ENCODE measurements at regions not wholly inside any gene's neighbourhood (a gene's known extent, or its start where the extent isn't known, plus 50 kb on each side); places are given as distances from the start of the nearest gene placed in this dataset.

- H3K27me3 ChIP-seq (ENCODE audit: low read length) = no peaks in the 10 kb centered on the region
- no peak overlapping the region for H3K27ac ChIP-seq (ENCODE audit: low read depth, low read length)
- TF ChIP-seq EZH2phosphoT487 (conservative IDR thresholded peaks at IDR 0.05; ENCODE audit: low read length) = no peak
- TF ChIP-seq, protein P1, sequence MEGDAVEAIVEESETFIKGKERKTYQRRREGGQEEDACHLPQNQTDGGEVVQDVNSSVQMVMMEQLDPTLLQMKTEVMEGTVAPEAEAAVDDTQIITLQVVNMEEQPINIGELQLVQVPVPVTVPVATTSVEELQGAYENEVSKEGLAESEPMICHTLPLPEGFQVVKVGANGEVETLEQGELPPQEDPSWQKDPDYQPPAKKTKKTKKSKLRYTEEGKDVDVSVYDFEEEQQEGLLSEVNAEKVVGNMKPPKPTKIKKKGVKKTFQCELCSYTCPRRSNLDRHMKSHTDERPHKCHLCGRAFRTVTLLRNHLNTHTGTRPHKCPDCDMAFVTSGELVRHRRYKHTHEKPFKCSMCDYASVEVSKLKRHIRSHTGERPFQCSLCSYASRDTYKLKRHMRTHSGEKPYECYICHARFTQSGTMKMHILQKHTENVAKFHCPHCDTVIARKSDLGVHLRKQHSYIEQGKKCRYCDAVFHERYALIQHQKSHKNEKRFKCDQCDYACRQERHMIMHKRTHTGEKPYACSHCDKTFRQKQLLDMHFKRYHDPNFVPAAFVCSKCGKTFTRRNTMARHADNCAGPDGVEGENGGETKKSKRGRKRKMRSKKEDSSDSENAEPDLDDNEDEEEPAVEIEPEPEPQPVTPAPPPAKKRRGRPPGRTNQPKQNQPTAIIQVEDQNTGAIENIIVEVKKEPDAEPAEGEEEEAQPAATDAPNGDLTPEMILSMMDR (IDR thresholded peaks at IDR 0.05; ENCODE audit: insufficient read depth, low read length, poor library complexity, severe bottlenecking) = no peak
- H3K79me2 ChIP-seq (ENCODE audit: insufficient read depth, low read length) = no peaks in the 10 kb centered on the region
- H3K36me3 ChIP-seq (ENCODE audit: low read length) = no peaks in the 10 kb centered on the region
- H3K9ac ChIP-seq (ENCODE audit: low read length) = no peak overlapping the region
- no peaks in the 10 kb centered on the region for H3F3A ChIP-seq (ENCODE audit: insufficient read depth)
- no peak overlapping the region for H3K4me3 ChIP-seq (ENCODE audit: insufficient read depth, low read length, poor library complexity, severe bottlenecking)
- H4K20me1 ChIP-seq (ENCODE audit: low read depth, low read length) = no peaks in the 10 kb centered on the region
- no peak overlapping the region for H2AFZ ChIP-seq (ENCODE audit: low read depth, low read length, severe bottlenecking)
- H3K9me2 ChIP-seq (replicated peaks; ENCODE audit: insufficient read depth, low read length) = no peaks in the 10 kb centered on the region
- H3K4me2 ChIP-seq (ENCODE audit: low read depth, low read length, poor library complexity, severe bottlenecking) = no peak overlapping the region
- H3K9me3 ChIP-seq (ENCODE audit: insufficient read depth, low read length) = no peaks in the 10 kb centered on the region
Measured at GRCh38 chr16:80283466-80284392, 257.1 kb upstream of the DYNLRB2 start.

DNA sequence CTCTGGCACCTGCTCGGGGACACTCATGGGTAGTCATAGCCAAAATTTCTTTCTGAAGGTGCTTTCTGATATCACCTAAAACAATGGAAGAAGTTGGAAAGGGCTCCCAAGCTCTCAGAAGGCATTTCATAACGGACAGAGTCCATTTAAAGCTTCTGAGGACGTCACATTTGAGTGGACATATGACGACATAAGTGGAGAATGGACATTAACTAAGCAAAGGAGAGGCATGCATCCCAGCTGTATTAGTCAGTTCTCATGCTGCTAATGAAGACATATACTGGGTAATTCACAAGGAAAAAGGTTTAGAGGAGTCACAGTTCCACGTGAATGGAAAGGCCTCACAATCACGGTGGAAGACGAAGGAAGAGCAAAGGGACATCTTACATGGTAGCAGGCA is 260.2 kb upstream of the DYNLRB2 start:
- Histone ChIP-seq H3F3A (ENCODE audit: insufficient read depth) (no peaks in the 10 kb centered on the region), H3K9me2 (replicated peaks; ENCODE audit: insufficient read depth, low read length) (no peaks in the 10 kb centered on the region), H3K27me3 (ENCODE audit: low read length) (no peaks in the 10 kb centered on the region), H3K4me2 (ENCODE audit: low read depth, low read length, poor library complexity, severe bottlenecking) (no peak overlapping the region), H3K79me2 (ENCODE audit: insufficient read depth, low read length) (no peaks in the 10 kb centered on the region), H2AFZ (ENCODE audit: low read depth, low read length, severe bottlenecking) (no peak overlapping the region), H3K27ac (ENCODE audit: low read depth, low read length) (no peak overlapping the region), H3K9me3 (ENCODE audit: insufficient read depth, low read length) (no peaks in the 10 kb centered on the region), H3K36me3 (ENCODE audit: low read length) (no peaks in the 10 kb centered on the region), H3K9ac (ENCODE audit: low read length) (no peak overlapping the region), H3K4me3 (ENCODE audit: insufficient read depth, low read length, poor library complexity, severe bottlenecking) (no peak overlapping the region), H4K20me1 (ENCODE audit: low read depth, low read length) (no peaks in the 10 kb centered on the region)
- TF ChIP-seq, protein P1 (IDR thresholded peaks at IDR 0.05; ENCODE audit: insufficient read depth, low read length, poor library complexity, severe bottlenecking) = no peak
- no peak for TF ChIP-seq EZH2phosphoT487 (conservative IDR thresholded peaks at IDR 0.05; ENCODE audit: low read length)

- Histone ChIP-seq H3K79me2 (ENCODE audit: insufficient read depth, low read length) (no peaks in the 10 kb centered on the region), H3K9ac (ENCODE audit: low read length) (no peak overlapping the region), H3K27ac (ENCODE audit: low read depth, low read length) (no peak overlapping the region), H3F3A (ENCODE audit: insufficient read depth) (no peaks in the 10 kb centered on the region), H3K9me2 (replicated peaks; ENCODE audit: insufficient read depth, low read length) (no peaks in the 10 kb centered on the region), H3K4me3 (ENCODE audit: insufficient read depth, low read length, poor library complexity, severe bottlenecking) (no peak overlapping the region), H4K20me1 (ENCODE audit: low read depth, low read length) (no peaks in the 10 kb centered on the region), H2AFZ (ENCODE audit: low read depth, low read length, severe bottlenecking) (no peak overlapping the region), H3K4me2 (ENCODE audit: low read depth, low read length, poor library complexity, severe bottlenecking) (no peak overlapping the region), H3K36me3 (ENCODE audit: low read length) (no peaks in the 10 kb centered on the region), H3K27me3 (ENCODE audit: low read length) (no peaks in the 10 kb centered on the region), H3K9me3 (ENCODE audit: insufficient read depth, low read length) (no peaks in the 10 kb centered on the region)
- TF ChIP-seq, protein P1 (IDR thresholded peaks at IDR 0.05; ENCODE audit: insufficient read depth, low read length, poor library complexity, severe bottlenecking) = no peak
- no peak for TF ChIP-seq EZH2phosphoT487 (conservative IDR thresholded peaks at IDR 0.05; ENCODE audit: low read length)
Measured at GRCh38 chr16:80279656-80280055, 261.1 kb upstream of the DYNLRB2 start.

Data from SU-DHL-6 (cell line).